OCI-LY3 (cell line): ENCODE measurements at regions not wholly inside any gene's neighbourhood (a gene's known extent, or its start where the extent isn't known, plus 50 kb on each side); places are given as distances from the start of the nearest gene placed in this dataset.

Experiments
- EZH2phosphoT487 ChIP-seq: fragments of 200-600 bp; shearing (Covaris generic); IDR thresholded peaks from 2 replicates; pipeline ENCODE4 v1.6.1; 2018; ENCODE audit warnings: antibody characterized with exemption, mixed run types, low read depth
- TF ChIP-seq, protein P1 (sequence below): fragments of 200-600, 300-600 bp; sonication (generic); IDR thresholded peaks from 2 replicates; pipeline ENCODE4 v1.5.1; 2014; ENCODE audit warnings: antibody characterized with exemption, low read length, low read depth

- TF ChIP-seq, protein P1, sequence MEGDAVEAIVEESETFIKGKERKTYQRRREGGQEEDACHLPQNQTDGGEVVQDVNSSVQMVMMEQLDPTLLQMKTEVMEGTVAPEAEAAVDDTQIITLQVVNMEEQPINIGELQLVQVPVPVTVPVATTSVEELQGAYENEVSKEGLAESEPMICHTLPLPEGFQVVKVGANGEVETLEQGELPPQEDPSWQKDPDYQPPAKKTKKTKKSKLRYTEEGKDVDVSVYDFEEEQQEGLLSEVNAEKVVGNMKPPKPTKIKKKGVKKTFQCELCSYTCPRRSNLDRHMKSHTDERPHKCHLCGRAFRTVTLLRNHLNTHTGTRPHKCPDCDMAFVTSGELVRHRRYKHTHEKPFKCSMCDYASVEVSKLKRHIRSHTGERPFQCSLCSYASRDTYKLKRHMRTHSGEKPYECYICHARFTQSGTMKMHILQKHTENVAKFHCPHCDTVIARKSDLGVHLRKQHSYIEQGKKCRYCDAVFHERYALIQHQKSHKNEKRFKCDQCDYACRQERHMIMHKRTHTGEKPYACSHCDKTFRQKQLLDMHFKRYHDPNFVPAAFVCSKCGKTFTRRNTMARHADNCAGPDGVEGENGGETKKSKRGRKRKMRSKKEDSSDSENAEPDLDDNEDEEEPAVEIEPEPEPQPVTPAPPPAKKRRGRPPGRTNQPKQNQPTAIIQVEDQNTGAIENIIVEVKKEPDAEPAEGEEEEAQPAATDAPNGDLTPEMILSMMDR, result no peak
- no peak for TF ChIP-seq EZH2phosphoT487
These were observed 91.4 kb upstream of the LRIG1 start for GRCh38 chr3:66592016-66592761.
